HUES64 (cell line): ENCODE measurements at regions not wholly inside any gene's neighbourhood (a gene's known extent, or its start where the extent isn't known, plus 50 kb on each side); places are given as distances from the start of the nearest gene placed in this dataset.

Experiments used
- H3K27ac ChIP-seq: 2 replicates; pipeline ENCODE4 v1.7.0; 2013; ENCODE audit warnings: low read depth, low read length, inconsistent platforms
- H3K27me3 ChIP-seq: 2 replicates; pipeline ENCODE4 v1.6.1; 2013; ENCODE audit warnings: mild to moderate bottlenecking, low read length; ENCODE audit not compliant: insufficient read depth
- H3K36me3 ChIP-seq: 2 replicates; pipeline ENCODE4 v1.6.1; 2013; ENCODE audit warnings: mild to moderate bottlenecking, low read length; ENCODE audit not compliant: insufficient read depth
- H3K4me1 ChIP-seq: 2 replicates; pipeline ENCODE4 v1.6.1; 2013; ENCODE audit warnings: mild to moderate bottlenecking, low read length, moderate library complexity; ENCODE audit not compliant: insufficient read depth
- H3K4me3 ChIP-seq: 2 replicates; pipeline ENCODE4 v1.5.1; 2013; ENCODE audit warnings: mild to moderate bottlenecking, low read length, moderate library complexity
- H3K9ac ChIP-seq: 2 replicates; pipeline ENCODE4 v1.6.1; 2013; ENCODE audit warnings: mild to moderate bottlenecking, low read depth, low read length
- H3K9me3 ChIP-seq: 2 replicates; pipeline ENCODE4 v1.6.1; 2013; ENCODE audit warnings: low read depth, low read length; ENCODE audit not compliant: insufficient read depth
- WGBS: fragments of 150-250, 120-280 bp; methylation state at CpG from one replicate; pipeline ENCODE4 v1.1.7; 2013; ENCODE audit warnings: missing lambda C conversion rate; 5-methylcytosine and 5-hydroxymethylcytosine counted together

DNA sequence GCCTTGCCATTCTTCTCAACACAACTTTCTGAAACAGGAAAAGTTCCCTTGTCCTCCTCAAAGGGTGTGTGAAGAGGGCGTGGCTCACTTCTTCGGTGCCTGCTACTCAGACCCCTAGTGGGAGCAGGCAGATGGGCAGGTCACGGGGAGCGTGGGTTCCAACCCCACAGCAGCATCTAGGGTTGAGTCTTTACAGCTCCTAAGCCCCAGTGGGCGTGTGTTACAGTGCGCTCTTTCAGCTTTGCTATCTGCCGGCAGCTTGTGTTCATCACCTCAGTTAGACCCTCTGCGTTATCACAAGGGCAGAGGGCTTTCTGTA lies 57.5 kb upstream of the KLF3 start:
- Histone ChIP-seq H3K27me3 (no peaks in the 10 kb centered on the region), H3K4me1 (peaks cover 21% of the 10 kb centered on the region), H3K9me3 (no peaks in the 10 kb centered on the region), H3K27ac (no peak overlapping the region), H3K36me3 (no peaks in the 10 kb centered on the region), H3K4me3 (no peak overlapping the region), H3K9ac (no peak overlapping the region)
- WGBS, result 91% methylated on average over 8 of the region's 8 CpGs

DNA sequence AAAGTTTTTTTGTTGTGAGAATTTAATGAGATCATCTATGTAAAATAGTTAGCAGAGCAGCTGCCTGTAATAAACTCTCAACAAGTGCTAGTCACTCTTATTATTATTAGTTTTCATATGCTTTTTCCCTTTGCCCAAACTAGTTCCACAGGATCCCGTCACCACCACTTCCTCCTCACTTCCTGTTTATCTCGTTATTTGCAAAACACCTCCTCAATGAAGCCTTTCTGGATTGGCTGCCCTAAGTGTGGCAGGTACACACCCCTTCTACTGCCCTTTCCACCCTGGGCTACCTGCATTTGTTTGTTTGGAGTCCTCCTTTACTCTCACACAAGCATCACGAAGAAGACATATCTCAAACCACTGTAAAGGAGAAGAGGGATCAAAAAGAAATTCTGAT lies 54.4 kb upstream of the KLF3 start:
- Histone ChIP-seq H3K9ac (no peak overlapping the region), H3K27ac (no peak overlapping the region), H3K4me3 (no peak overlapping the region), H3K27me3 (no peaks in the 10 kb centered on the region), H3K9me3 (no peaks in the 10 kb centered on the region), H3K4me1 (peaks cover 21% of the 10 kb centered on the region), H3K36me3 (no peaks in the 10 kb centered on the region)
- WGBS, result 87% methylated on average over 3 of the region's 3 CpGs

DNA sequence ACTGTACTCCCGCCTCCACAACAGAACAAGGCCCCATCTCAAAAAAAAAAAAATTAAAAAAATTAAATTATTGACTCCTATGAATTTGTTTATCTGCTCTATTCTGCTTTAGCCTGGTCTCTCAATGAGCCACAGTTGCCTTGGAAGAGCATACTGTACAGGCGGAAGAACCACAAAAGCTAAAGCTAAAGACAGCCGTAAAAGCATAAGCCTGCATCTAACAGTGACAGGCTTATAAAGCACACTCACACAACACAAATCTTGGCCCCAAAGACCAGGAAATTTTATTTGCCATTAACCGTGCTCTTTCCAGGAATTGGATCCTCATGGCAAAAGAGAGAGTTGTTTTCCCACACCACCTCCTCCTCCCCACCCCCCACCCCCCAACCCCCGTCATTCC lies 53.5 kb upstream of the KLF3 start:
- H3K27me3 ChIP-seq, result no peaks in the 10 kb centered on the region
- no peak overlapping the region for H3K4me3 ChIP-seq
- H3K27ac ChIP-seq, result no peak overlapping the region
- H3K9ac ChIP-seq, result no peak overlapping the region
- 95% methylated on average over 4 of the region's 5 CpGs for WGBS
- H3K4me1 ChIP-seq, result peaks cover 13% of the 10 kb centered on the region
- no peaks in the 10 kb centered on the region for H3K9me3 ChIP-seq
- no peaks in the 10 kb centered on the region for H3K36me3 ChIP-seq

DNA sequence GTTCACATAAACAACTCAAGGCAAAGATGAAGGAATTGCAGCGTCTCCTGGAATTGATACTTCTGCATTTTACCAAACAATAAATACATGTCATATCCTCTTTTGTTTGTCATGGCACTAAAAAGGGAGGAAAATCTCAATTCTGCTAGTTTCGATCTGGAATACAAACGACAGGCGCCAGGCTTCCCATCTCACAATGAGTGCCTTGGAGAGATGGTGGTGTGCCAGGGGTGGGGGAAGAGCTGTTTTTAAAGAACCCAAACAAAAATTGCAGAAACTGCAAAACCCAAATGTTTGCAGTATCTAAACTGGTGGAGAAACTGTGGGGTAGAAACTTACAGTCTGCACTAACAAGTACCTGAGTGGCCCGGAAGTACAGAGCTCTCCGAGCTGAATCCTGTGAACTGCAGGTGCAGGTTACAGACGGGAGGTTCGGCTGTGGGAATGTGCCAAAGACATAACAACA lies 53.0 kb upstream of the KLF3 start:
- H3K4me1 ChIP-seq, result peaks cover 9% of the 10 kb centered on the region
- 87% methylated on average over 8 of the region's 8 CpGs for WGBS
- no peaks in the 10 kb centered on the region for H3K27me3 ChIP-seq
- no peak overlapping the region for H3K4me3 ChIP-seq
- no peaks in the 10 kb centered on the region for H3K9me3 ChIP-seq
- no peak overlapping the region for H3K9ac ChIP-seq
- H3K27ac ChIP-seq, result no peak overlapping the region
- no peaks in the 10 kb centered on the region for H3K36me3 ChIP-seq

DNA sequence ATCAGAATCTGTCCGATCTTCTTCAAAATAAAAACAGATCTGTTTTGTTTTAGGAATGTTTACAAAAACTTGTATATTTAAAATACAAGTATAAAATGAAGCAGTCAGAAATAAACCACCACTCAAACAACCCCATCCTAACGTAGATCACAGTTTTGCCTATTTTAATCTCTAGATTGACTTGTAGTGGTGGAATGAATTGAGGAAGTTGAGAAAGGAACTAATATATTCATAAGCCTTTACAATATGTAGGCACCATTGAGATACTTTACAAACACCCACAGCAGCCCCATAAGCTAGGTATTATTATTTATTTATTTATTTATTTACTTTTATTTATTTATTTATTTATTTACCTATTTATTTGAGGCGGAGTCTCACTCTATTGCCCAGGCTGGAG lies 52.3 kb upstream of the KLF3 start:
- H3K27ac ChIP-seq, result no peak overlapping the region
- peaks cover 4% of the 10 kb centered on the region for H3K4me1 ChIP-seq
- H3K9me3 ChIP-seq, result no peaks in the 10 kb centered on the region
- no peak overlapping the region for H3K9ac ChIP-seq
- no peak overlapping the region for H3K4me3 ChIP-seq
- no peaks in the 10 kb centered on the region for H3K36me3 ChIP-seq
- H3K27me3 ChIP-seq, result no peaks in the 10 kb centered on the region
- WGBS, result 100% methylated on average over 1 of the region's 3 CpGs

DNA sequence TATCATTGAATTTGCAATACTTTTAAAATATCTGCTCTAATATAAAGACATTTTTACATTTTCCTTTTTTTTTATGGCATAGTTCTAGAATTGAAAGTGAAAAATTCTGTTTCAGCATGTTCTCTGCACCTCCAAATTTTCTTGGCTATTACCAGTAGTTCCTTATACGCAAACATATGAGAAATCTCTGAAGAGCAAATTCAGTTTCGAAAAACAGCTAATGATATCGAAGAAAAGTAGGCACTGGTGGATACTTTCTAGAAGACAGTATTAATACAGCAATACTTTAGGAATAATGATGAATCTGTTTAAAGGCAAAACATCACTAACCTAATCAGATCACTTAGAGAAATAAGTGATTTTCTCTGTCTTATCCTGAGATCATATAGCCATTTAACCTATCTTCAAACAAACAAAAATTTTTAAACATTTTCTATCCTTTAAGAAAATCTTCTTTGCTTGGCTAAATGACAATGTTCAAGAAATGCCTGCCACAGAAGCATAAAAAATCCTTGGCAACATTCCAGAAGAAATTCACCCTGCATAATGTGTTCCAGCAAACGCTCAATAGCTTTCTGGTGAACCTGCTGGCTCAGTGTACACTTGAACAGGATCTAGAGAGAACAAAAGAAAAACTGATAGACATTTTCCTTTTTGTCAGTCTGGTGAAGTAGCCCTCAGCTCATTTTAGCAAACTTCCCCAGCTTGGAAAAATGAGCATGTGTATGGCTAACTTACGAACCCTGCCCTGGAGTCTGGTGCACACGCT lies 51.2 kb upstream of the KLF3 start:
- Histone ChIP-seq H3K27ac (no peak overlapping the region), H3K4me3 (no peak overlapping the region), H3K4me1 (peaks cover 4% of the 10 kb centered on the region), H3K36me3 (no peaks in the 10 kb centered on the region), H3K27me3 (no peaks in the 10 kb centered on the region), H3K9me3 (no peaks in the 10 kb centered on the region), H3K9ac (no peak overlapping the region)
- 87% methylated on average over 4 of the region's 6 CpGs for WGBS
